Ascending aorta (tissue), 2 donors: ENCODE measurements at regions not wholly inside any gene's neighbourhood (a gene's known extent, or its start where the extent isn't known, plus 50 kb on each side); places are given as distances from the start of the nearest gene placed in this dataset.

Experiments used
- DNase-seq, 2 donors: peaks; one replicate each; pipeline ENCODE4 v3.0.0-alpha.2; 2019; ENCODE audit warnings: low spot score in 2 of 2
- H3K27ac ChIP-seq, 2 donors: fragments of 200-600 bp; sonication (generic); one replicate each; pipeline ENCODE4 v1.5.1; 2016 to 2017; ENCODE audit warnings: mild to moderate bottlenecking in 1 of 2
- H3K27me3 ChIP-seq: fragments of 200-600 bp; sonication (generic); one replicate; pipeline ENCODE4 v1.5.1; 2017
- H3K36me3 ChIP-seq, 2 donors: fragments of 200-600 bp; sonication (generic); one replicate each; pipeline ENCODE4 v1.5.1; 2016
- H3K4me1 ChIP-seq, 2 donors: fragments of 200-600 bp; sonication (generic); one replicate each; pipeline ENCODE4 v1.5.1; 2016 to 2017; ENCODE audit warnings: mild to moderate bottlenecking in 1 of 2
- H3K4me3 ChIP-seq, 2 donors: fragments of 200-600 bp; sonication (generic); one replicate each; pipeline ENCODE4 v1.5.1; 2016 to 2017; ENCODE audit warnings: mild to moderate bottlenecking in 1 of 2
- H3K9me3 ChIP-seq, 2 donors: fragments of 200-600 bp; sonication (generic); one replicate each; pipeline ENCODE4 v1.5.1; 2016
- CTCF ChIP-seq, 3 experiments: fragments of 200-600 bp in 2 of 3; fragments of 450-650 bp in 1 of 3; sonication (generic) in 2 of 3; IDR thresholded peaks; one replicate each; pipeline ENCODE4 v1.5.1; 2016 to 2019; ENCODE audit warnings: antibody characterized with exemption in 3 of 3, mild to moderate bottlenecking in 1 of 3, moderate library complexity in 1 of 3
- intact Hi-C: fragments of 100-400 bp; cut with DNase I; formaldehyde crosslinking; loops from one replicate; pipeline ENCODE4 v1.15.1; 2023

- Histone ChIP-seq H3K4me3 (no peak overlapping the region), H3K4me1 (no peaks in the 10 kb centered on the region), H3K27me3 (no peaks in the 10 kb centered on the region), H3K36me3 (no peaks in the 10 kb centered on the region), H3K9me3 (peaks cover 0 to 8% of the 10 kb centered on the region in 2 donors), H3K27ac (no peak overlapping the region)
- TF ChIP-seq CTCF (IDR thresholded peaks at IDR 0.05) = no peak
- intact Hi-C loops = no loop called here
- no peak for DNase-seq
These were observed 233.5 kb upstream of the GAS1 start for GRCh38 chr9:87180841-87181240.

GRCh38 chr9:87181670-87182069, 234.4 kb upstream of the GAS1 start:
- Histone ChIP-seq H3K9me3 (peaks cover 0 to 8% of the 10 kb centered on the region in 2 donors), H3K4me1 (no peaks in the 10 kb centered on the region), H3K27ac (no peak overlapping the region), H3K27me3 (no peaks in the 10 kb centered on the region), H3K36me3 (no peaks in the 10 kb centered on the region), H3K4me3 (no peak overlapping the region)
- intact Hi-C loops = no loop called here
- no peak for TF ChIP-seq CTCF (IDR thresholded peaks at IDR 0.05)
- no peak for DNase-seq

- no peak overlapping the region for H3K27ac ChIP-seq
These were observed 237.8 kb upstream of the GAS1 start for GRCh38 chr9:87184956-87185642.

GRCh38 chr9:87187656-87188055, 240.3 kb upstream of the GAS1 start:
- intact Hi-C loops = no loop called here
- Histone ChIP-seq H3K27ac (no peak overlapping the region), H3K4me1 (no peaks in the 10 kb centered on the region), H3K36me3 (no peaks in the 10 kb centered on the region), H3K9me3 (peaks cover 0 to 4% of the 10 kb centered on the region in 2 donors), H3K4me3 (no peak overlapping the region), H3K27me3 (no peaks in the 10 kb centered on the region)
- TF ChIP-seq CTCF (IDR thresholded peaks at IDR 0.05) = no peak
- no peak for DNase-seq

More at GRCh38 chr9:87184956-87185642, 237.8 kb upstream of the GAS1 start:
- no peak for DNase-seq
- Histone ChIP-seq H3K9me3 (peaks cover 0 to 8% of the 10 kb centered on the region in 2 donors), H3K4me1 (no peaks in the 10 kb centered on the region), H3K36me3 (no peaks in the 10 kb centered on the region), H3K27me3 (no peaks in the 10 kb centered on the region), H3K4me3 (no peak overlapping the region)
- TF ChIP-seq CTCF (IDR thresholded peaks at IDR 0.05) = no peak
- intact Hi-C loops = no loop called here

GRCh38 chr9:87189006-87189405, 241.7 kb upstream of the GAS1 start:
- Histone ChIP-seq H3K27me3 (no peaks in the 10 kb centered on the region), H3K36me3 (no peaks in the 10 kb centered on the region), H3K9me3 (no peaks in the 10 kb centered on the region), H3K4me1 (no peaks in the 10 kb centered on the region), H3K27ac (no peak overlapping the region), H3K4me3 (no peak overlapping the region)
- TF ChIP-seq CTCF (IDR thresholded peaks at IDR 0.05) = no peak
- no peak for DNase-seq
- intact Hi-C loops = no loop called here

- Histone ChIP-seq H3K36me3 (no peaks in the 10 kb centered on the region), H3K4me1 (peaks cover 0 to 3% of the 10 kb centered on the region in 2 donors), H3K27ac (no peak overlapping the region), H3K27me3 (no peaks in the 10 kb centered on the region), H3K9me3 (no peaks in the 10 kb centered on the region), H3K4me3 (no peak overlapping the region)
- no peak for TF ChIP-seq CTCF (IDR thresholded peaks at IDR 0.05)
- intact Hi-C loops = no loop called here
- no peak for DNase-seq
These were observed 245.8 kb upstream of the GAS1 start for GRCh38 chr9:87193151-87193550.
